ENCODE measurements at regions not wholly inside any gene's neighbourhood (a gene's known extent, or its start where the extent isn't known, plus 50 kb on each side); places are given as distances from the start of the nearest gene placed in this dataset.

DNA sequence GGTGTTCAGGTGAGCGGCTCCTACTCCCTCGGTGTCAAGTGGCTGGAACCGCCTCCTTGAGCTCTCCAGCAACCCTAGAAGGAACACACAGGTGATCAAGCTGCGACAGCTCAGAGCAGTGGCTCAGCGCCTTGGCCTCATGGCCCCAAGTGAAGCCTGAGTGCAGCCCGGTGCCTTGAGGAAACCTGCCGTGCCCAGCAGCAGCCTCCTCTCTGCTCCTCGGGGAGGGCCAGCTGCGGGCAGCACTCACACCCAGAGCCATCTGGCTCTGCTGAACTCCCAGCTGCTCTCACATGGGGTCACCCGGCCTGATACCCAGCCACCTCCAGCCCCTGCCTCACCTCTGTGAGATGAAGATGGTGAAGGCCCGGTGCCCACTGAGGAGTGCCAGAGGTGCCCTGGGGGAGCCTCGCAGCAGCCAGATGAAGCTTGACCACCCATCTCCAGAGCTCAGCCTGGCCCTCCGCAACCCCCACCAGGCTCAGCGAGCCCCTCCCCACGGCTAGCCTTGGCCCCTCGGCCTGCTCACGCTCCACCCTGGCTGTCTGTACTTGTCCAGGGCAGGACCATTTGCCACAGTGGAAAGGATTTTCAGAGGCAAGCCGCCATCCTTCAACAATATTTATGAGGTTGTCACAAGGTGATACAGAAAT, 70.6 kb upstream of the RAB6C start:
- intact Hi-C loops (cut with micrococcal nuclease; ENCODE audit: unreplicated experiment) = no loop called here
- Mint-ChIP-seq H3K27ac (ENCODE audit: unreplicated experiment) (no peak overlapping the region), H3K9me3 (ENCODE audit: unreplicated experiment) (no peaks in the 10 kb centered on the region), H3K4me3 (ENCODE audit: unreplicated experiment) (no peak overlapping the region), H3K36me3 (ENCODE audit: insufficient read depth, unreplicated experiment) (no peaks in the 10 kb centered on the region), H3K27me3 (ENCODE audit: insufficient read depth, unreplicated experiment) (peaks cover 4% of the 10 kb centered on the region), H3K4me1 (ENCODE audit: low read depth, unreplicated experiment) (no peaks in the 10 kb centered on the region)
- H3K4me3 ChIP-seq (ENCODE audit: low read depth, low read length) = no peak overlapping the region
- CTCF ChIA-PET = no interaction called here
- no TSS peak for BruUV-seq (replicated peaks)
- no peaks in the 10 kb centered on the region for H3K36me3 ChIP-seq (ENCODE audit: control insufficient read depth, insufficient read depth, low read length)
- H3K9me3 ChIP-seq = no peaks in the 10 kb centered on the region
- no peaks in the 10 kb centered on the region; the same call in 1 of the 2 replicates for H3K27me3 ChIP-seq (replicated peaks; ENCODE audit: control insufficient read depth, insufficient read depth, low read length)
- DNase-seq = peak in 1 of 2 experiments; percentile 23
- POLR2A ChIA-PET = no interaction called here
- TF ChIP-seq, protein P1, sequence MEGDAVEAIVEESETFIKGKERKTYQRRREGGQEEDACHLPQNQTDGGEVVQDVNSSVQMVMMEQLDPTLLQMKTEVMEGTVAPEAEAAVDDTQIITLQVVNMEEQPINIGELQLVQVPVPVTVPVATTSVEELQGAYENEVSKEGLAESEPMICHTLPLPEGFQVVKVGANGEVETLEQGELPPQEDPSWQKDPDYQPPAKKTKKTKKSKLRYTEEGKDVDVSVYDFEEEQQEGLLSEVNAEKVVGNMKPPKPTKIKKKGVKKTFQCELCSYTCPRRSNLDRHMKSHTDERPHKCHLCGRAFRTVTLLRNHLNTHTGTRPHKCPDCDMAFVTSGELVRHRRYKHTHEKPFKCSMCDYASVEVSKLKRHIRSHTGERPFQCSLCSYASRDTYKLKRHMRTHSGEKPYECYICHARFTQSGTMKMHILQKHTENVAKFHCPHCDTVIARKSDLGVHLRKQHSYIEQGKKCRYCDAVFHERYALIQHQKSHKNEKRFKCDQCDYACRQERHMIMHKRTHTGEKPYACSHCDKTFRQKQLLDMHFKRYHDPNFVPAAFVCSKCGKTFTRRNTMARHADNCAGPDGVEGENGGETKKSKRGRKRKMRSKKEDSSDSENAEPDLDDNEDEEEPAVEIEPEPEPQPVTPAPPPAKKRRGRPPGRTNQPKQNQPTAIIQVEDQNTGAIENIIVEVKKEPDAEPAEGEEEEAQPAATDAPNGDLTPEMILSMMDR (IDR thresholded peaks at IDR 0.05; ENCODE audit: insufficient read depth in 1 of 2, low read depth in 1 of 2, low read length in 1 of 2, severe bottlenecking in 1 of 2, unreplicated experiment in 1 of 2) = no peak
- no peaks in the 10 kb centered on the region for H3K4me1 ChIP-seq

DNA sequence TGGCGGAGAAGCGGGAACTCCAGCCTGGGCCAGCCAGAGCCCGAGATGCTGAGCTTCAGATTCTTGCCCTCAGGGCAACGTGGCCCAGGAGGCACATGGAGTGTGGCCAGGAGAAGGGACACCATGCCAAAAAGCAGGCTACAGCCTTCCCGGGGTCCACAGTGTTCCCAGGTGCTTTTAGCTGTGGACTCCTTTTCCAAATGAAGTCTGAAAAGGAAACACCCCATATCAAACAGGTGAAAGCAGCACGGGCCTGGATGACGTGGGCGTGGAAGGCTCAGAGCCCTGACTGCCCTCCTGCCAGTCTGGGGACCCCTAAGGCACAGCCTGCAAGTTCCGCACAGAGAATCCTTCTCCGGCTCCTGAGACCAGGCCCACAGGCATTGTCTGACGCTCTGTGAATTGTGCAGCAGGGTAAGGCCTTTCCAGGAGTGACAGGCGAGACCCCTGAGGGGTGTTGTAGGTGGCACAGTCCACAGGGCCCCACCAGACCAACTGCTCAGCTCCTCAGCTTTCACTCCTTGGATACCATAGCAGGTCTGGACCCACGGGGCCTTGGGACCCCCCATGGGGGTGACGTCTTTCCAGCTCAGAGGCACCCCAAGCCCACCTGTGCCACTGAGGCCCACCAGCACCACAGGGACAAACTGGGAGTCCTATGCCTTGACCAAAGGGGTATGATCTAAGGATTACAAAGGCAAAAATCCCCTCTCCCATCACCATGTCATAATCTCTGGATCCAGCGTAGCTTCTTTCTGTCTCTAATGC, 69.6 kb upstream of the RAB6C start:
- CTCF ChIA-PET = interaction anchor here (0.7 kb wide), 1 partner anchor 423 kb away, joined by 4 read pairs; no protein-coding TSS in a partner anchor
- Mint-ChIP-seq H3K4me1 (ENCODE audit: low read depth, unreplicated experiment) (no peaks in the 10 kb centered on the region), H3K4me3 (ENCODE audit: unreplicated experiment) (no peak overlapping the region), H3K27me3 (ENCODE audit: insufficient read depth, unreplicated experiment) (peaks cover 4% of the 10 kb centered on the region), H3K9me3 (ENCODE audit: unreplicated experiment) (no peaks in the 10 kb centered on the region), H3K36me3 (ENCODE audit: insufficient read depth, unreplicated experiment) (no peaks in the 10 kb centered on the region), H3K27ac (ENCODE audit: unreplicated experiment) (no peak overlapping the region)
- POLR2A ChIA-PET = no interaction called here
- peak in 1 of 2 experiments; percentile 23 for DNase-seq
- TF ChIP-seq, protein P1 (IDR thresholded peaks at IDR 0.05; ENCODE audit: insufficient read depth in 1 of 2, low read depth in 1 of 2, low read length in 1 of 2, severe bottlenecking in 1 of 2, unreplicated experiment in 1 of 2) = no peak
- H3K4me3 ChIP-seq (ENCODE audit: low read depth, low read length) = no peak overlapping the region
- no TSS peak for BruUV-seq (replicated peaks)
- H3K9me3 ChIP-seq = no peaks in the 10 kb centered on the region
- intact Hi-C loops (cut with micrococcal nuclease; ENCODE audit: unreplicated experiment) = no loop called here
- H3K27me3 ChIP-seq (replicated peaks; ENCODE audit: control insufficient read depth, insufficient read depth, low read length) = no peaks in the 10 kb centered on the region; the same call in 1 of the 2 replicates
- no peaks in the 10 kb centered on the region for H3K36me3 ChIP-seq (ENCODE audit: control insufficient read depth, insufficient read depth, low read length)
- H3K4me1 ChIP-seq = no peaks in the 10 kb centered on the region

DNA sequence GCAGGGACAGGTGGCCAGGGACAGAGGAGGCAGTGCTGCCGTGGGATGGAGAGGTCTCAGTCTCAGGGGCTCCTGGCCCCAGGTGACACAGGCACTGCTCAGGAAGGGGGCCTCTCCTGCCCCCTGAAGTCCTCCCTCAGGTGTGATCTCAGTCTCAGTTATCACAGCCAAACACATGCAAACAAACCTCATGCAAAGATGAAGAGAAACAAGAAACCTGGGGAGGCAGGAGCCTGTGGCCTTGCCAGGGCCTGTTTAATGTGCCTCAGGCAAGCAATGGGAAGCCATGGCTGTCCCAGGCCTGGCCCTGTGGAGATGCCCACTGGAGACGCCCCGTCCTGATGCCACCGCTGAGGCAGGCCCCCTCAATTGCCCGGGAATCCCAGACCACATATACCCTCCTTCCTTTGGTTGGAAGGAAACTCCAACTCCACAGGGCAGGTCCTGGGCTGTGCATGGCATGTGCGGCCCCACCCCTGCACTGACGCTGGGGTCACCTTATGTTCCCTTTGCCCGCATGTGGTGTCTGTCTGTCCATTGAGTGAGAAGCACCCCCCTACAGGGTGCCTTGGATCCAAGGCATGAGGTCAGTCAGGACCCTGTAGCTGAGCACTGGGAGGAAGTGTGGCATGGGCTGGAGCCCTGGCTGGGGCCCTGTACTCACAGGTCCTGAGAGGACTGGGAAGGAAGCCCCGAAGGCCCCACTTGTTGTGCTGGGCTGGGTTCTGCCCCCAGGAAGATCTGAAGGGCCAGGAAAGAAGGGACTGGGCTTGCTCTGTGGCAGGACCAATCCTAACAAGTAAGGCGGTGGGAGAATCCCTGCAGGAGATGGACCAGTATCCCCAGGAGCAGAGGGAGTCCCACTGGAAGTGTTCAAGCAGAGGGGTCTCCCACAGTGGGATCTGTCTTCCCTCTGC, 68.8 kb upstream of the RAB6C start:
- intact Hi-C loops (cut with micrococcal nuclease; ENCODE audit: unreplicated experiment) = no loop called here
- peak in 1 of 2 experiments; percentile 16 for DNase-seq
- Mint-ChIP-seq H3K4me1 (ENCODE audit: low read depth, unreplicated experiment) (no peaks in the 10 kb centered on the region), H3K27ac (ENCODE audit: unreplicated experiment) (no peak overlapping the region), H3K27me3 (ENCODE audit: insufficient read depth, unreplicated experiment) (peaks cover 4% of the 10 kb centered on the region), H3K4me3 (ENCODE audit: unreplicated experiment) (no peak overlapping the region), H3K36me3 (ENCODE audit: insufficient read depth, unreplicated experiment) (no peaks in the 10 kb centered on the region), H3K9me3 (ENCODE audit: unreplicated experiment) (no peaks in the 10 kb centered on the region)
- H3K36me3 ChIP-seq (ENCODE audit: control insufficient read depth, insufficient read depth, low read length) = no peaks in the 10 kb centered on the region
- H3K9me3 ChIP-seq = no peaks in the 10 kb centered on the region
- no peaks in the 10 kb centered on the region; the same call in 1 of the 2 replicates for H3K27me3 ChIP-seq (replicated peaks; ENCODE audit: control insufficient read depth, insufficient read depth, low read length)
- no peak overlapping the region for H3K4me3 ChIP-seq (ENCODE audit: low read depth, low read length)
- no TSS peak for BruUV-seq (replicated peaks)
- ChIA-PET POLR2A (no interaction called here), CTCF (no interaction called here)
- TF ChIP-seq, protein P1 (IDR thresholded peaks at IDR 0.05; ENCODE audit: insufficient read depth in 1 of 2, low read depth in 1 of 2, low read length in 1 of 2, severe bottlenecking in 1 of 2, unreplicated experiment in 1 of 2) = no peak
- H3K4me1 ChIP-seq = no peaks in the 10 kb centered on the region

Data from Caco-2 (cell line).